Stimulated activated CD4-positive, alpha-beta T cell treated with anti-CD3 and anti-CD28 coated beads, TNF-alpha, amount 100 ng/mL, for 24 hours (primary cell): ENCODE measurements at regions not wholly inside any gene's neighbourhood (a gene's known extent, or its start where the extent isn't known, plus 50 kb on each side); places are given as distances from the start of the nearest gene placed in this dataset.

Experiments
- DNase-seq, 3 experiments: peaks; one replicate each; pipeline ENCODE4 v3.0.0-alpha.2; 2020; ENCODE audit warnings: low read depth in 3 of 3

- no peak for DNase-seq
Observed at GRCh38 chr2:176679061-176679669, 409.9 kb downstream of the MTX2 start.

GRCh38 chr2:176680916-176681516, 411.8 kb downstream of the MTX2 start:
- DNase-seq, result no peak

GRCh38 chr2:176681584-176682115, 412.4 kb downstream of the MTX2 start:
- DNase-seq, result no peak

GRCh38 chr2:176682278-176682677, 413.0 kb downstream of the MTX2 start:
- no peak for DNase-seq

GRCh38 chr2:176683618-176684111, 414.4 kb downstream of the MTX2 start:
- no peak for DNase-seq

- DNase-seq, result no peak
Observed at GRCh38 chr2:176685908-176686307, 416.7 kb downstream of the MTX2 start.

GRCh38 chr2:176686328-176686727, 417.1 kb downstream of the MTX2 start:
- no peak for DNase-seq

GRCh38 chr2:176687342-176687741, 418.1 kb downstream of the MTX2 start:
- no peak for DNase-seq

- DNase-seq, result no peak
Observed at GRCh38 chr2:176687944-176688343, 418.7 kb downstream of the MTX2 start.

GRCh38 chr2:176689711-176690110, 420.5 kb downstream of the MTX2 start:
- no peak for DNase-seq

- no peak for DNase-seq
Observed at GRCh38 chr2:176691471-176691870, 422.2 kb downstream of the MTX2 start.

GRCh38 chr2:176692533-176692932, 423.3 kb downstream of the MTX2 start:
- DNase-seq, result no peak

- DNase-seq, result no peak
Observed at GRCh38 chr2:176699098-176699497, 429.9 kb downstream of the MTX2 start.

- no peak for DNase-seq
Observed at GRCh38 chr2:176699644-176700043, 430.4 kb downstream of the MTX2 start.

GRCh38 chr2:176702131-176702530, 432.9 kb downstream of the MTX2 start:
- no peak for DNase-seq

GRCh38 chr2:176704282-176704858, 435.1 kb downstream of the MTX2 start:
- no peak for DNase-seq

- no peak for DNase-seq
Observed at GRCh38 chr2:176709149-176709951, 440.1 kb downstream of the MTX2 start.

- no peak for DNase-seq
Observed at GRCh38 chr2:176709991-176710390, 440.7 kb downstream of the MTX2 start.

- DNase-seq, result no peak
Observed at GRCh38 chr2:176710657-176711186, 441.5 kb downstream of the MTX2 start.

GRCh38 chr2:176725873-176726645, 456.8 kb downstream of the MTX2 start:
- DNase-seq, result no peak

- no peak for DNase-seq
Observed at GRCh38 chr2:176727696-176728095, 458.5 kb downstream of the MTX2 start.
